H1 (cell line): ENCODE measurements at regions not wholly inside any gene's neighbourhood (a gene's known extent, or its start where the extent isn't known, plus 50 kb on each side); places are given as distances from the start of the nearest gene placed in this dataset.

ENCODE experiments used
- CTCF ChIA-PET: fragments of 300-600 bp; sonication (Branson Sonifier 250); formaldehyde crosslinking; loops from one replicate; lab custom pipeline; 2021; ENCODE audit not compliant: partially characterized antibody; lab: Charles Lee
- POLR2A ChIA-PET: fragments of 300-600 bp; sonication (Branson Sonifier 250); formaldehyde crosslinking; loops from one replicate; lab custom pipeline; 2021; ENCODE audit warnings: inconsistent platforms; ENCODE audit not compliant: partially characterized antibody; lab: Charles Lee
- DNase-seq, 2 experiments: peaks; one replicate each; pipeline versions ENCODE4 v3.0.0 to v3.0.0-alpha.2; 2010 to 2022; ENCODE audit warnings: low spot score in 2 of 2, low read depth in 1 of 2, mixed read lengths in 1 of 2
- FAIRE-seq: peaks from 2 replicates; lab custom pipeline; 2011; peaks lifted over from hg19 to GRCh38; lab: Jason Lieb, UNC
- H2AFZ ChIP-seq: 2 replicates; pipeline ENCODE4 v1.8.1; 2012; ENCODE audit warnings: low read length, inconsistent platforms
- H2AK5ac ChIP-seq: 2 replicates; pipeline ENCODE4 v1.6.1; 2013; ENCODE audit warnings: low read depth, low read length
- H2BK120ac ChIP-seq: replicated peaks from 2 replicates; pipeline ENCODE3; 2013; ENCODE audit warnings: low read depth, low read length, inconsistent platforms
- H2BK12ac ChIP-seq: 2 replicates; pipeline ENCODE4 v1.6.1; 2013; ENCODE audit warnings: low read depth, low read length
- H2BK15ac ChIP-seq: 2 replicates; pipeline ENCODE4 v1.6.1; 2013; ENCODE audit warnings: low read length
- H2BK20ac ChIP-seq: 2 replicates; pipeline ENCODE4 v1.6.1; 2013; ENCODE audit warnings: low read length
- H2BK5ac ChIP-seq: 2 replicates; pipeline ENCODE4 v1.6.1; 2013; ENCODE audit warnings: low read depth, low read length
- H3K14ac ChIP-seq: 2 replicates; pipeline ENCODE4 v1.6.1; 2013; ENCODE audit warnings: inconsistent platforms; ENCODE audit not compliant: insufficient read length
- H3K18ac ChIP-seq: 2 replicates; pipeline ENCODE4 v1.6.1; 2013; ENCODE audit warnings: low read length; ENCODE audit errors: extremely low read depth
- H3K23ac ChIP-seq: 2 replicates; pipeline ENCODE4 v1.6.1; 2013; ENCODE audit warnings: inconsistent platforms; ENCODE audit not compliant: insufficient read length
- H3K23me2 ChIP-seq: 2 replicates; pipeline ENCODE4 v1.6.1; 2013; ENCODE audit warnings: low read depth, low read length
- H3K27ac ChIP-seq: 2 replicates; pipeline ENCODE4 v1.6.1; 2011; ENCODE audit warnings: low read depth, low read length, inconsistent platforms
- H3K27me3 ChIP-seq, 4 experiments: replicated peaks in 1 of 4; 1 replicate in 1 of 4; 2 replicates in 3 of 4; pipeline versions ENCODE4 v1.6.1 to v1.8.1; 2011 to 2013; ENCODE audit warnings: low read length in 3 of 4, mild to moderate bottlenecking in 3 of 4, inconsistent platforms in 2 of 4, mixed read lengths in 2 of 4, moderate library complexity in 1 of 4; ENCODE audit not compliant: control insufficient read depth in 3 of 4, insufficient read depth in 3 of 4; ENCODE audit errors: extremely low read depth in 1 of 4
- H3K36me3 ChIP-seq, 4 experiments: 2 replicates each; pipeline versions ENCODE4 v1.6.1 to v1.8.1; 2011 to 2013; ENCODE audit warnings: mild to moderate bottlenecking in 4 of 4, low read length in 3 of 4, moderate library complexity in 2 of 4, control low read depth in 1 of 4, inconsistent platforms in 1 of 4; ENCODE audit not compliant: insufficient read depth in 4 of 4, control insufficient read depth in 2 of 4
- H3K4ac ChIP-seq: replicated peaks from 2 replicates; pipeline ENCODE3; 2013; ENCODE audit warnings: low read length, low read depth, mixed read lengths, inconsistent platforms; ENCODE audit not compliant: insufficient read length
- H3K4me1 ChIP-seq, 4 experiments: replicated peaks in 1 of 4; 1 replicate in 1 of 4; 2 replicates in 3 of 4; pipeline versions ENCODE4 v1.6.1 to v1.8.1; 2011 to 2013; ENCODE audit warnings: low read length in 3 of 4, inconsistent platforms in 2 of 4, mixed read lengths in 1 of 4; ENCODE audit not compliant: insufficient read depth in 4 of 4, control insufficient read depth in 3 of 4
- H3K4me2 ChIP-seq, 2 experiments: 2 replicates each; pipeline versions ENCODE4 v1.6.1 to v1.8.1; 2011 to 2013; ENCODE audit warnings: low read depth in 2 of 2, low read length in 2 of 2, control low read depth in 1 of 2, inconsistent platforms in 1 of 2, mild to moderate bottlenecking in 1 of 2; ENCODE audit not compliant: insufficient read depth in 1 of 2
- H3K4me3 ChIP-seq, 4 experiments: fragments of 200-600, 300-600 bp in 1 of 4; sonication (generic), shearing (Covaris generic), sonication (Bioruptor Twin) in 1 of 4; 2 replicates each; pipeline versions ENCODE4 v1.5.1 to v1.8.1; 2011 to 2016; ENCODE audit warnings: low read length in 4 of 4, low read depth in 3 of 4, control low read depth in 2 of 4, inconsistent platforms in 2 of 4, mild to moderate bottlenecking in 2 of 4, mixed read lengths in 1 of 4, moderate library complexity in 1 of 4; ENCODE audit not compliant: insufficient read depth in 2 of 4; ENCODE audit errors: extremely low read depth in 1 of 4
- H3K56ac ChIP-seq: replicated peaks from 2 replicates; pipeline ENCODE3; 2013; ENCODE audit warnings: low read depth, mild to moderate bottlenecking, mixed read lengths, low read length, inconsistent platforms; ENCODE audit not compliant: insufficient read length
- H3K79me1 ChIP-seq: 2 replicates; pipeline ENCODE4 v1.6.1; 2013; ENCODE audit warnings: low read depth, low read length, control low read depth
- H3K79me2 ChIP-seq, 2 experiments: 2 replicates each; pipeline versions ENCODE4 v1.6.1 to v1.8.1; 2012 to 2013; ENCODE audit warnings: low read length in 2 of 2, mild to moderate bottlenecking in 2 of 2, inconsistent platforms in 1 of 2; ENCODE audit not compliant: insufficient read depth in 2 of 2, control insufficient read depth in 1 of 2
- H3K9ac ChIP-seq, 4 experiments: replicated peaks in 1 of 4; 1 replicate in 1 of 4; 2 replicates in 3 of 4; pipeline versions ENCODE4 v1.6.1 to v1.8.1; 2011 to 2013; ENCODE audit warnings: low read depth in 3 of 4, low read length in 3 of 4, control low read depth in 2 of 4, mild to moderate bottlenecking in 2 of 4, moderate library complexity in 2 of 4, inconsistent platforms in 1 of 4; ENCODE audit errors: extremely low read depth in 1 of 4
- H3K9me3 ChIP-seq, 2 experiments: 2 replicates each; pipeline versions ENCODE4 v1.6.1 to v1.8.1; 2012 to 2013; ENCODE audit warnings: mild to moderate bottlenecking in 2 of 2, moderate library complexity in 2 of 2, control low read depth in 1 of 2, inconsistent platforms in 1 of 2, low read depth in 1 of 2, low read length in 1 of 2, mixed read lengths in 1 of 2; ENCODE audit not compliant: insufficient read depth in 2 of 2
- H4K20me1 ChIP-seq, 2 experiments: replicated peaks in 1 of 2; 2 replicates each; pipeline versions ENCODE3 to v1.8.1; 2011 to 2013; ENCODE audit warnings: inconsistent platforms in 2 of 2, low read length in 2 of 2, mild to moderate bottlenecking in 1 of 2; ENCODE audit not compliant: insufficient read depth in 2 of 2, control insufficient read depth in 1 of 2
- H4K5ac ChIP-seq: 2 replicates; pipeline ENCODE4 v1.6.1; 2013; ENCODE audit warnings: low read length, low read depth, mixed read lengths, inconsistent platforms; ENCODE audit not compliant: insufficient read length
- H4K8ac ChIP-seq: 2 replicates; pipeline ENCODE4 v1.8.0; 2013; ENCODE audit warnings: mild to moderate bottlenecking, moderate library complexity, low read length, inconsistent platforms; ENCODE audit not compliant: insufficient read depth; ENCODE audit errors: extremely low read depth
- H4K91ac ChIP-seq: replicated peaks from 2 replicates; pipeline ENCODE3; 2013; ENCODE audit warnings: low read length, mixed read lengths, inconsistent platforms; ENCODE audit not compliant: insufficient read length
- CEBPB ChIP-seq: IDR thresholded peaks from 2 replicates; pipeline ENCODE4 v1.6.1; 2012; ENCODE audit warnings: low read depth, low read length
- JUND ChIP-seq: IDR thresholded peaks from 2 replicates; pipeline ENCODE4 v1.6.1; 2011; ENCODE audit warnings: mild to moderate bottlenecking, improper control_type of control experiment, low read length
- WGBS, 2 experiments: shearing (Covaris generic) in 1 of 2; methylation state at CpG; one replicate each; pipeline versions ENCODE4 v1.1.6 to v1.1.7; 2013 to 2015; ENCODE audit warnings: low lambda C conversion rate in 2 of 2, mixed read lengths in 2 of 2, inconsistent platforms in 1 of 2, low coverage in 1 of 2, missing lambda C conversion rate in 1 of 2; ENCODE audit not compliant: insufficient replicate concordance in 2 of 2, insufficient coverage in 1 of 2, insufficient read length in 1 of 2; ENCODE audit errors: extremely low coverage in 1 of 2, missing lambda C conversion rate in 1 of 2; 5-methylcytosine and 5-hydroxymethylcytosine counted together

DNA sequence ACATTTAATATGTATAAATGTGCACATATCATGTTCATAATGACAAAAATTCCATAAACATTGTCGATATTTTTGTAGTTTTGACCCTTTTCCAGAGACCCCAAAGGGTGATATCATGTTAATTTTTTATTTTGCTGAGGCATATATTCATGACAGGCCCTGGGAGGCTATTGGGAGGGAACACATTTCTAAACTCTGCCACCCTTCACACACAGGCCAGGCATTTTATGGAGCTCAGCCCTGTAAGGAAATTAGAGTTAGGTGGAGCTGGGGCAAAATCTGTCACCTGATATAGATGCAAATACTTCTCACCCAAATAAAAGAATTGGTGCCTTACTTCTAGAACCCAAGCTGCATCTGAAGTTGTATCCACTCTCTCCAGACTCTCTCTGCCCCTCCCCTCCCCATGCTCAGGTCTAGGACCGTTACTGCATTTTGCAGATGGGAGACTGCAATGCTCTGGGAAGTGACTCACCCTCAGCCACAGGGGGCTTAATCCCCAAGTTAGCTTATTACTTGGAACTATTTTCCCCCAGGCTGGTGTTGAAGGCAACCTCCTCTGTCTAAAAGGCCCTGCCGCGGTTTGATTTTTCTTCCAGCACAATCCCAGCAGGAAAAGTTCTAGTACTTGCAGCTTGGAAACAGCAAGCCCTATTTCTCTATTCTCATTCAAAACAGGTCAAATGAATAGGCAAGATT lies 238.9 kb downstream of the EMP1 start:
- no peaks in the 10 kb centered on the region for H4K20me1 ChIP-seq
- POLR2A ChIA-PET, result interaction anchor here (1.0 kb wide), 1 partner anchor 180 kb away, joined by 3 read pairs; no protein-coding TSS in a partner anchor

More for the DNA sequence above, 238.9 kb downstream of the EMP1 start:
- Histone ChIP-seq H2BK20ac (no peak overlapping the region), H3K9me3 (no peaks in the 10 kb centered on the region), H4K5ac (no peak overlapping the region), H3K56ac (no peak overlapping the region), H4K91ac (no peak overlapping the region), H4K8ac (no peak overlapping the region), H3K27me3 (no peaks in the 10 kb centered on the region), H3K18ac (no peak overlapping the region), H2BK15ac (no peak overlapping the region), H3K23me2 (no peaks in the 10 kb centered on the region), H2BK5ac (no peak overlapping the region), H3K27ac (no peak overlapping the region), H2BK120ac (no peak overlapping the region), H3K4me2 (no peak overlapping the region; a peak in 1 of 4 replicates), H3K36me3 (no peaks in the 10 kb centered on the region), H2BK12ac (no peak overlapping the region), H2AK5ac (no peak overlapping the region), H3K4ac (no peak overlapping the region), H3K79me1 (no peaks in the 10 kb centered on the region), H3K23ac (no peak overlapping the region), H2AFZ (no peak overlapping the region), H3K4me1 (peaks cover 0 to 10% (median 6%) of the 10 kb centered on the region in 4 experiments; a peak in 2 of 7 replicates), H3K9ac (no peak overlapping the region), H3K14ac (no peak overlapping the region), H3K79me2 (no peaks in the 10 kb centered on the region), H3K4me3 (no peak overlapping the region)
- DNase-seq, result peak in 1 of 2 experiments; percentile 17
- FAIRE-seq, result no peak
- WGBS, 2 experiments, result 51% methylated on average over 4 of the region's 4 CpGs; no CpG with 5 or more reads in 1 of the 2 experiments
- CTCF ChIA-PET, result interaction anchor here (1.1 to 1.2 kb wide), 2 partner anchors 14 to 157 kb away, joined by 3 to 4 read pairs; no protein-coding TSS in a partner anchor
- TF ChIP-seq CEBPB, result no peak
- TF ChIP-seq JUND, result peak; percentile 74; the same call in 1 of the 2 replicates
